ENCODE measurements at regions not wholly inside any gene's neighbourhood (a gene's known extent, or its start where the extent isn't known, plus 50 kb on each side); places are given as distances from the start of the nearest gene placed in this dataset.

GRCh38 chr9:116087751-116088194 lies 65.8 kb upstream of the PAPPA start:
- H3K9ac ChIP-seq, result no peak overlapping the region
- H3K27me3 ChIP-seq (ENCODE audit: insufficient read depth, low read depth), result no peaks in the 10 kb centered on the region
- TF ChIP-seq, protein P1, sequence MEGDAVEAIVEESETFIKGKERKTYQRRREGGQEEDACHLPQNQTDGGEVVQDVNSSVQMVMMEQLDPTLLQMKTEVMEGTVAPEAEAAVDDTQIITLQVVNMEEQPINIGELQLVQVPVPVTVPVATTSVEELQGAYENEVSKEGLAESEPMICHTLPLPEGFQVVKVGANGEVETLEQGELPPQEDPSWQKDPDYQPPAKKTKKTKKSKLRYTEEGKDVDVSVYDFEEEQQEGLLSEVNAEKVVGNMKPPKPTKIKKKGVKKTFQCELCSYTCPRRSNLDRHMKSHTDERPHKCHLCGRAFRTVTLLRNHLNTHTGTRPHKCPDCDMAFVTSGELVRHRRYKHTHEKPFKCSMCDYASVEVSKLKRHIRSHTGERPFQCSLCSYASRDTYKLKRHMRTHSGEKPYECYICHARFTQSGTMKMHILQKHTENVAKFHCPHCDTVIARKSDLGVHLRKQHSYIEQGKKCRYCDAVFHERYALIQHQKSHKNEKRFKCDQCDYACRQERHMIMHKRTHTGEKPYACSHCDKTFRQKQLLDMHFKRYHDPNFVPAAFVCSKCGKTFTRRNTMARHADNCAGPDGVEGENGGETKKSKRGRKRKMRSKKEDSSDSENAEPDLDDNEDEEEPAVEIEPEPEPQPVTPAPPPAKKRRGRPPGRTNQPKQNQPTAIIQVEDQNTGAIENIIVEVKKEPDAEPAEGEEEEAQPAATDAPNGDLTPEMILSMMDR (conservative IDR thresholded peaks at IDR 0.05; ENCODE audit: low read depth, low read length), result no peak
- no peak overlapping the region for H2AFZ ChIP-seq (ENCODE audit: low read depth)
- H3K36me3 ChIP-seq (ENCODE audit: insufficient read depth), result no peaks in the 10 kb centered on the region
- no peak overlapping the region for H3K4me2 ChIP-seq
- H3K4me3 ChIP-seq (IDR thresholded peaks at IDR 0.05; ENCODE audit: insufficient read depth, low read depth, low read length), result no peak overlapping the region
- no peaks in the 10 kb centered on the region for H3K79me2 ChIP-seq (ENCODE audit: insufficient read depth, low read depth)
- no peaks in the 10 kb centered on the region for H4K20me1 ChIP-seq (ENCODE audit: insufficient read depth)
- no peak overlapping the region for H3K27ac ChIP-seq
- no peaks in the 10 kb centered on the region for H3K4me1 ChIP-seq (ENCODE audit: low read depth, poor library complexity, severe bottlenecking)

DNA sequence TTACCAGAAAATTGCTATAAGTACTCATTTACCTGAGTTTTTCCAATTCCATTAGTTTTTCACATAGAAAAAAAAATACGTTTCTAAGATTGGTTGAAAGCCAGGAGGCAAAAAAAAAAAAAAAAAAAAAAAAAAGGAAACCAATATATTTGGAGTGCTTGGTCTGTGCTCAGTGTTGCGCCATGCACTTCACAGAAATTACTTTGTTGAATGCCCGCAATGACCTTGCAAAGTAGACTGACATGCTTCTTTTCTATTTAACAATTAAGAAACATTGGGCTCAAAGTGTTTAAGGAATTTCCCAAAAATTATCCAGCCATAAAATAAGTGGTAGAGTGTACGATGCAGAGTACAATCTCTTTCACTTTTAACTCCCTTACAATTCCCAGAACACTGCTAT lies 65.2 kb upstream of the PAPPA start:
- H3K79me2 ChIP-seq (ENCODE audit: insufficient read depth, low read depth), result no peaks in the 10 kb centered on the region
- TF ChIP-seq, protein P1 (conservative IDR thresholded peaks at IDR 0.05; ENCODE audit: low read depth, low read length), result no peak
- H2AFZ ChIP-seq (ENCODE audit: low read depth), result no peak overlapping the region
- H3K9ac ChIP-seq, result no peak overlapping the region
- no peaks in the 10 kb centered on the region for H3K36me3 ChIP-seq (ENCODE audit: insufficient read depth)
- H4K20me1 ChIP-seq (ENCODE audit: insufficient read depth), result no peaks in the 10 kb centered on the region
- no peaks in the 10 kb centered on the region for H3K4me1 ChIP-seq (ENCODE audit: low read depth, poor library complexity, severe bottlenecking)
- H3K27ac ChIP-seq, result no peak overlapping the region
- H3K27me3 ChIP-seq (ENCODE audit: insufficient read depth, low read depth), result no peaks in the 10 kb centered on the region
- H3K4me3 ChIP-seq (IDR thresholded peaks at IDR 0.05; ENCODE audit: insufficient read depth, low read depth, low read length), result no peak overlapping the region
- H3K4me2 ChIP-seq, result no peak overlapping the region

- Histone ChIP-seq H3K79me2 (ENCODE audit: insufficient read depth, low read depth) (no peaks in the 10 kb centered on the region), H3K4me2 (no peak overlapping the region), H3K9ac (no peak overlapping the region), H3K4me3 (IDR thresholded peaks at IDR 0.05; ENCODE audit: insufficient read depth, low read depth, low read length) (no peak overlapping the region), H3K36me3 (ENCODE audit: insufficient read depth) (no peaks in the 10 kb centered on the region), H4K20me1 (ENCODE audit: insufficient read depth) (no peaks in the 10 kb centered on the region), H3K27ac (no peak overlapping the region), H3K4me1 (ENCODE audit: low read depth, poor library complexity, severe bottlenecking) (no peaks in the 10 kb centered on the region), H3K27me3 (ENCODE audit: insufficient read depth, low read depth) (no peaks in the 10 kb centered on the region), H2AFZ (ENCODE audit: low read depth) (no peak overlapping the region)
- TF ChIP-seq, protein P1 (conservative IDR thresholded peaks at IDR 0.05; ENCODE audit: low read depth, low read length), result no peak
These were observed 63.4 kb upstream of the PAPPA start for GRCh38 chr9:116090030-116090770.

DNA sequence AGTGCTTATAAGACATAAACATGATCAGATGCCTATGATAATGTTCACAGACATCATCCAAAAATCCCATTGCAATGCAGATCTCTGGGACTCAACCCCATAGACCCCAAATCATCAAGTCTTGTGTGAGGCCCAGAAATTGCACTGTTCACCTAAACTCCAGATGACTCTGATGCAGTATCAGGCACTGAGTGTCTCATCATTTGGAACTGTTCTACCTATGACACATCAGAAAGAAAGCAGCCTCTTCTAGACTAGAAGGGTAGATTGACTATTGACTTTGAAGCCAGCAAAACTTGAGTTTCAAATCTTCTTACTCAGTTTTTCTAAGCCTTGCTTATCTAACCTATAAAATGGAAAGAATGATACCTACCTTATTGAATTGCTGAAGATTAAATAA lies 58.7 kb upstream of the PAPPA start:
- Histone ChIP-seq H3K27ac (no peak overlapping the region), H3K27me3 (ENCODE audit: insufficient read depth, low read depth) (no peaks in the 10 kb centered on the region), H3K9ac (no peak overlapping the region), H3K36me3 (ENCODE audit: insufficient read depth) (no peaks in the 10 kb centered on the region), H2AFZ (ENCODE audit: low read depth) (no peak overlapping the region), H3K4me3 (IDR thresholded peaks at IDR 0.05; ENCODE audit: insufficient read depth, low read depth, low read length) (no peak overlapping the region), H4K20me1 (ENCODE audit: insufficient read depth) (no peaks in the 10 kb centered on the region), H3K79me2 (ENCODE audit: insufficient read depth, low read depth) (no peaks in the 10 kb centered on the region), H3K4me1 (ENCODE audit: low read depth, poor library complexity, severe bottlenecking) (no peaks in the 10 kb centered on the region), H3K4me2 (no peak overlapping the region)
- TF ChIP-seq, protein P1 (conservative IDR thresholded peaks at IDR 0.05; ENCODE audit: low read depth, low read length), result no peak
